Pons (tissue), 1 donor: ENCODE measurements at regions not wholly inside any gene's neighbourhood (a gene's known extent, or its start where the extent isn't known, plus 50 kb on each side); places are given as distances from the start of the nearest gene placed in this dataset.
"Not testable (repeated sequence)": the region's sequence is repeated elsewhere in the genome, so short reads cannot be mapped to it uniquely, and the experiment has no call there.

Experiments used
- DNase-seq: peaks from one replicate; pipeline ENCODE4 v3.0.0-alpha.2; 2016; ENCODE audit warnings: low spot score

GRCh38 chr1:209173796-209174195 lies 409.7 kb upstream of the CAMK1G start:
- not testable (repeated sequence) for DNase-seq

GRCh38 chr1:209176866-209177430 lies 406.6 kb upstream of the CAMK1G start:
- no peak for DNase-seq

- no peak for DNase-seq
Observed at GRCh38 chr1:209183195-209183594, 400.3 kb upstream of the CAMK1G start.

GRCh38 chr1:209187589-209187988 lies 395.9 kb upstream of the CAMK1G start:
- no peak for DNase-seq

- DNase-seq, result peak; percentile 35
Observed at GRCh38 chr1:209190591-209191261, 392.8 kb upstream of the CAMK1G start.

GRCh38 chr1:209191262-209191634 lies 392.3 kb upstream of the CAMK1G start:
- no peak for DNase-seq

- no peak for DNase-seq
Observed at GRCh38 chr1:209196140-209196539, 387.4 kb upstream of the CAMK1G start.

- DNase-seq, result no peak
Observed at GRCh38 chr1:209198961-209199750, 384.4 kb upstream of the CAMK1G start.

GRCh38 chr1:209199822-209200221 lies 383.7 kb upstream of the CAMK1G start:
- DNase-seq, result no peak

- DNase-seq, result not testable (repeated sequence)
Observed at GRCh38 chr1:209202321-209202720, 381.2 kb upstream of the CAMK1G start.

- DNase-seq, result peak; percentile 88
Observed at GRCh38 chr1:209202830-209203532, 380.5 kb upstream of the CAMK1G start.

GRCh38 chr1:209203533-209203895 lies 380.0 kb upstream of the CAMK1G start:
- DNase-seq, result no peak

GRCh38 chr1:209205039-209205438 lies 378.5 kb upstream of the CAMK1G start:
- no peak for DNase-seq

- DNase-seq, result peak; percentile 66
Observed at GRCh38 chr1:209207126-209207700, 376.3 kb upstream of the CAMK1G start.

GRCh38 chr1:209207701-209208286 lies 375.7 kb upstream of the CAMK1G start:
- peak; percentile 63 for DNase-seq

- DNase-seq, result no peak
Observed at GRCh38 chr1:209208648-209209047, 374.9 kb upstream of the CAMK1G start.

GRCh38 chr1:209213989-209214388 lies 369.5 kb upstream of the CAMK1G start:
- DNase-seq, result no peak

- no peak for DNase-seq
Observed at GRCh38 chr1:209215826-209216225, 367.7 kb upstream of the CAMK1G start.

- no peak for DNase-seq
Observed at GRCh38 chr1:209218113-209218512, 365.4 kb upstream of the CAMK1G start.

- no peak for DNase-seq
Observed at GRCh38 chr1:209218981-209219380, 364.5 kb upstream of the CAMK1G start.

- DNase-seq, result peak; percentile 65
Observed at GRCh38 chr1:209219791-209220524, 363.6 kb upstream of the CAMK1G start.
